WTC11 (cell line): ENCODE measurements at regions not wholly inside any gene's neighbourhood (a gene's known extent, or its start where the extent isn't known, plus 50 kb on each side); places are given as distances from the start of the nearest gene placed in this dataset.

Experiments
- ATAC-seq: fragments of 200-7000 bp; cut with Tn5 transposase; 2 replicates; pipeline ENCODE4 v1.10.0; 2021; ENCODE audit warnings: mild to moderate bottlenecking, moderate library complexity
- CTCF ChIA-PET: fragments of 300-600 bp; sonication (Branson Sonifier 250); formaldehyde crosslinking; loops from one replicate; lab custom pipeline; 2021; ENCODE audit warnings: antibody characterized with exemption; lab: Charles Lee
- POLR2A ChIA-PET: fragments of 350-600 bp; sonication (Branson Sonifier 250); formaldehyde crosslinking; loops from one replicate; lab custom pipeline; 2021; ENCODE audit warnings: antibody characterized with exemption; lab: Charles Lee
- DNase-seq: peaks from one replicate; pipeline ENCODE4 v3.0.0; 2021; ENCODE audit warnings: low spot score
- H3K27ac Mint-ChIP-seq: 2 replicates; pipeline ENCODE4 v1.8.0; 2021; ENCODE audit warnings: mixed read lengths
- H3K27me3 Mint-ChIP-seq: 2 replicates; pipeline ENCODE4 v1.8.0; 2021; ENCODE audit warnings: low read depth, mild to moderate bottlenecking, moderate library complexity, mixed read lengths
- H3K36me3 Mint-ChIP-seq: 2 replicates; pipeline ENCODE4 v1.8.0; 2021; ENCODE audit warnings: mixed read lengths
- H3K4me1 Mint-ChIP-seq: 2 replicates; pipeline ENCODE4 v1.8.0; 2022; ENCODE audit warnings: mixed read lengths
- H3K4me3 Mint-ChIP-seq: 2 replicates; pipeline ENCODE4 v1.8.0; 2021; ENCODE audit warnings: mild to moderate bottlenecking, moderate library complexity, mixed read lengths
- H3K9me3 Mint-ChIP-seq: 2 replicates; pipeline ENCODE4 v1.8.0; 2021; ENCODE audit warnings: mixed read lengths
- AFF4 ChIP-seq: sonication (generic); formaldehyde crosslinking; IDR thresholded peaks from 2 replicates; pipeline ENCODE4 v1.8.1; 2023; ENCODE audit warnings: mild to moderate bottlenecking, missing genetic modification reagents, borderline replicate concordance
- ATF3 ChIP-seq: sonication (generic); formaldehyde crosslinking; conservative IDR thresholded peaks from 2 replicates; pipeline ENCODE4 v1.8.1; 2022; ENCODE audit warnings: mild to moderate bottlenecking, missing genetic modification reagents
- ATF6 ChIP-seq: sonication (generic); formaldehyde crosslinking; IDR thresholded peaks from 2 replicates; pipeline ENCODE4 v1.8.1; 2023; ENCODE audit warnings: mild to moderate bottlenecking, missing genetic modification reagents
- E2F5 ChIP-seq: sonication (generic); formaldehyde crosslinking; IDR thresholded peaks from 2 replicates; pipeline ENCODE4 v1.8.1; 2022; ENCODE audit warnings: mild to moderate bottlenecking, moderate library complexity, missing genetic modification reagents
- ELF4 ChIP-seq: sonication (generic); formaldehyde crosslinking; IDR thresholded peaks from 2 replicates; pipeline ENCODE4 v1.8.1; 2022; ENCODE audit warnings: low read depth, mild to moderate bottlenecking, moderate library complexity, missing genetic modification reagents
- ERG ChIP-seq: fragments of 250-450 bp; sonication (Bioruptor Pico); IDR thresholded peaks from 2 replicates; pipeline ENCODE4 v1.8.0; 2021; ENCODE audit warnings: mild to moderate bottlenecking
- HMGA2 ChIP-seq: fragments of 250-450 bp; sonication (Bioruptor Pico); IDR thresholded peaks from 2 replicates; pipeline ENCODE4 v1.4.0; 2021; ENCODE audit warnings: mild to moderate bottlenecking, moderate library complexity
- SMAD3 ChIP-seq: sonication (generic); formaldehyde crosslinking; IDR thresholded peaks from 2 replicates; pipeline ENCODE4 v1.8.0; 2022; ENCODE audit warnings: missing genetic modification reagents, mild to moderate bottlenecking, borderline replicate concordance
- USF1 ChIP-seq: sonication (generic); formaldehyde crosslinking; IDR thresholded peaks from 2 replicates; pipeline ENCODE4 v1.8.0; 2022; ENCODE audit warnings: mild to moderate bottlenecking, missing genetic modification reagents
- USF2 ChIP-seq: sonication (generic); formaldehyde crosslinking; IDR thresholded peaks from 2 replicates; pipeline ENCODE4 v1.8.1; 2023; ENCODE audit warnings: mild to moderate bottlenecking, missing genetic modification reagents, moderate library complexity
- ZNF121 ChIP-seq: sonication (generic); formaldehyde crosslinking; IDR thresholded peaks from 2 replicates; pipeline ENCODE4 v1.8.0; 2023; ENCODE audit warnings: missing genetic modification reagents
- ZNF281 ChIP-seq: sonication (generic); formaldehyde crosslinking; IDR thresholded peaks from 2 replicates; pipeline ENCODE4 v1.8.0; 2023; ENCODE audit warnings: mild to moderate bottlenecking, missing genetic modification reagents
- ZNF423 ChIP-seq: fragments of 250-450 bp; sonication (Bioruptor Pico); IDR thresholded peaks from 2 replicates; pipeline ENCODE4 v2.1.2; 2022; ENCODE audit warnings: mild to moderate bottlenecking, moderate library complexity
- ZNF671 ChIP-seq: fragments of 250-450 bp; sonication (Bioruptor Pico); IDR thresholded peaks from 2 replicates; pipeline ENCODE4 v1.8.0; 2021; ENCODE audit warnings: mild to moderate bottlenecking

GRCh38 chr21:14826630-14827029, 238.2 kb downstream of the NRIP1 start:
- CTCF ChIA-PET = no interaction called here
- POLR2A ChIA-PET = no interaction called here

GRCh38 chr21:14825514-14825974, 239.3 kb downstream of the NRIP1 start:
- H3K27me3 Mint-ChIP-seq = no peaks in the 10 kb centered on the region
- H3K9me3 Mint-ChIP-seq = no peaks in the 10 kb centered on the region
- H3K4me1 Mint-ChIP-seq = peaks cover 4% of the 10 kb centered on the region
- no peak overlapping the region for H3K27ac Mint-ChIP-seq
- no peak for ATAC-seq
- H3K36me3 Mint-ChIP-seq = no peaks in the 10 kb centered on the region
- POLR2A ChIA-PET = no interaction called here
- H3K4me3 Mint-ChIP-seq = no peak overlapping the region
- CTCF ChIA-PET = no interaction called here
- no peak for DNase-seq
- TF ChIP-seq USF2 (CRISPR knock-in tag) (no peak), ZNF671 (no peak), ELF4 (no peak), USF1 (CRISPR knock-in tag) (no peak), HMGA2 (no peak), ATF3 (CRISPR knock-in tag) (no peak), AFF4 (no peak), ERG (no peak), SMAD3 (no peak)

More at GRCh38 chr21:14826630-14827029, 238.2 kb downstream of the NRIP1 start:
- Mint-ChIP-seq H3K9me3 (no peaks in the 10 kb centered on the region), H3K27ac (no peak overlapping the region)
- TF ChIP-seq ZNF121 (CRISPR knock-in tag) = no peak
- TF ChIP-seq ZNF281 (CRISPR knock-in tag) = no peak
- TF ChIP-seq USF1 (CRISPR knock-in tag) = no peak
- TF ChIP-seq E2F5 (CRISPR knock-in tag) = no peak
- TF ChIP-seq ATF6 (CRISPR knock-in tag) = no peak
- no peak for TF ChIP-seq ZNF423 (CRISPR knock-in tag)
- TF ChIP-seq, all 79 proteins: peak for 0
- Mint-ChIP-seq H3K4me3 (no peak overlapping the region), H3K36me3 (no peaks in the 10 kb centered on the region), H3K4me1 (no peaks in the 10 kb centered on the region), H3K27me3 (no peaks in the 10 kb centered on the region)
- DNase-seq (no peak), ATAC-seq (no peak)
